Stimulated activated CD8-positive, alpha-beta memory T cell treated with anti-CD3 and anti-CD28 coated beads, Interleukin-4, amount 100 ng/mL, for 48 hours (primary cell): ENCODE measurements at regions not wholly inside any gene's neighbourhood (a gene's known extent, or its start where the extent isn't known, plus 50 kb on each side); places are given as distances from the start of the nearest gene placed in this dataset.
"Not testable (repeated sequence)": the region's sequence is repeated elsewhere in the genome, so short reads cannot be mapped to it uniquely, and the experiment has no call there.

Experiments used
- DNase-seq: peaks from one replicate; pipeline ENCODE4 v3.0.0-alpha.2; 2020

DNA sequence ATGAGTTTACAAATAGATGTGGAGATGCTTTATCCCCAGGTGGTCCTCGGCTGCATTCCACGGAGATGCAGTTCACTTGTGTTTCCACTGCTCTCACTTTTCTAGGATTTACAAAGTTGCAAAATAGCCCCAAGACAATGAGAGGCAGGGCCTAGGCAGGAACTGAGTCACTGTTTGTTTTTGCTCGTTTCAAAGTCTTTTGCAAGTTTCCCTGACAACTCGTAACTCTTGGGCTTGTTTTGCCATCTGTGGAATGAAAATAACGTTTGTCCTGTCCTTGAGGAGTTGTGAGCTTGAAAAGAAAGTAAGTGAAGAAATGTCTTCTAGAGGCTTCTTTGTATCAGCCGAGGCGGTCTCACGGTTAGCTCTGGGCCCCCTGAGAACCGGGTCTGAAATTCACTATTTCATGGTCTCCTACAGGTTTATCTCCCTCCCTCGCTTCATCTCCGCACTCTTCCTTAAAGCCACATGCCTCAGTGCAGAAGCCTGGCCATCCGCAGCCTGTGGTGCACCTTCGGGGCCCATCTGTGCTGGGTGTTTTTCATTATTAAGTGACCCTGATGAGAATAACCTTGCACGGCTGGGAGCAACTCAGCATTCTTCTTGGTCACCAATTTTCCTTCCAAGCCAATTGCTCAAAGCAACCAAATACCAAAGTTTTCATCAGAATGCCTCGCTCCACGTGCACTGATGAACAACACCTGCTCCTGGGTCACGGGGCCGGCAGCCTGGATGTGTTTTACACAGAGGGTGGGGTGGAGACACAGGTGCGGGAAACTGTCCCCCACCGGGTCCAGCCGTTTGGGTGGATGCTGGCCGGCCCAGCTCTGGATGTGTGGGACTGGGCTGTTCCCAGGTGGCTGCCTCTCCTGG, 172.4 kb downstream of the LAT start:
- not testable (repeated sequence) for DNase-seq

DNA sequence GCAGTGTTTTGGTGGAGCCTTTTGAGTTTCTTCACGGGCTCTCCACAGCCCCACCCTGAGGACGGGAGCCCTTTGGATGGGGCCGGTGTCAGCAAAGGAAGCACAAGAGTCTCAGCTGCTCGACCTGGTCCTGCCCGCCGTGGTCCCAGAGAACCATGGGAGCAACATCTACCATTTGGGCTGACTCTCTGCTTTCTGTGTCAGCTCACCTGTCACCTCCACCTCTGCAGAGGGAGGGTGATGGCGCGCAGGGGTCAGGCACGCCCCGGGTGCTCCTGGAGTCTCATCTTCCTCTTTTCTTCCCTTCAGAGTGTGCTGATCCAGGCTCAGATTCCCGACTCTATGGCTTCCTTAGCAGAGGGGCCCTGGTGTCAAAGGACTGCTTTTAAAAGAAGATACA, 171.7 kb downstream of the LAT start:
- no peak for DNase-seq

DNA sequence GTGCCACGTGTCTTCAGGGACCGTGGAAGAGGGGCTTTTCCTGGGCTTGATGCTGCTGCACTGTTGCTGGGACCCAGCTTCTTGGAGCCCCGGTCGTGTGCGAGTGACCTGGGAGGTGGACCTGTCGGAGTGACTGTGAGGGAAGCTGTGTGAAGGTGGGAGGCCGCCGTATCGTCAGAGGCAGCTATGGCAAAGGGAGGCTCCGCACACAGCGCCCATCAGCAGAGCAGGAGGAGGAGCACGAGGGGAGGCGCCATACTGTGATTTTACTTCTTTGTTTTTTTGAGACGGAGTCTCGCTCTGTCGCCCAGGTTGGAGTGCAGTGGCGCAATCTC, 171.0 kb downstream of the LAT start:
- DNase-seq, result not testable (repeated sequence)

DNA sequence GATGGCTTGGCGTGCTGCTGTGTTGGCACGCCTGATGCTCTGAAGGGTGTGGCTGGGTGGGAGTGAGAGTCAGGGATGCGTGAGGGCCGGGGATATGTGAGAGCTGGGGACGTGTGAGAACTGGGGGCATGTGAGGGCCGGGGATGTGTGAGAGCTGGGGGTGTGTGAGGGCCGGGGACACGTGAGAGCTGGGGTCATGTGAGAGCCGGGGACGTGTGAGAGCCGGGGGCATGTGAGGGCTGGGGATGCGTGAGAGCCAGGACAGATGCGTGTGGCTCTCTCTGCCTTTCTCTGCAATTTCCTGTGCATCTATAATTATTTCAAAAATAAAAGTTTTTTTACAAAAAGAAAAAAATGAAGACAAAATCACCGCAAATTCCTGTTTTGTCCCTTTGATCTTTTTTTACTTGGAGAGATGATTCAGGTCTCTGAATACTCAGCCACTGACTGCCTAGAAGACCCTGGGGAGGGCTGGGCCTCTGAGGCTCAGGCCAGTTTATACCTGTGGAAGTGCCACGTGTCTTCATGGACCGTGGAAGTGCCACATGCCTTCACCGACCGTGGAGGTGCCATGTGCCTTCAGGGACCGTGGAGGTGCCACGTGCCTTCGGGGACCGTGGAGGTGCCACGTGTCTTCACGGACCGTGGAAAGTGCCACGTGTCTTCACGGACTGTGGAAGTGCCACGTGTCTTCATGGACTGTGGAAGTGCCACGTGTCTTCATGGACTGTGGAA, 170.4 kb downstream of the LAT start:
- not testable (repeated sequence) for DNase-seq

DNA sequence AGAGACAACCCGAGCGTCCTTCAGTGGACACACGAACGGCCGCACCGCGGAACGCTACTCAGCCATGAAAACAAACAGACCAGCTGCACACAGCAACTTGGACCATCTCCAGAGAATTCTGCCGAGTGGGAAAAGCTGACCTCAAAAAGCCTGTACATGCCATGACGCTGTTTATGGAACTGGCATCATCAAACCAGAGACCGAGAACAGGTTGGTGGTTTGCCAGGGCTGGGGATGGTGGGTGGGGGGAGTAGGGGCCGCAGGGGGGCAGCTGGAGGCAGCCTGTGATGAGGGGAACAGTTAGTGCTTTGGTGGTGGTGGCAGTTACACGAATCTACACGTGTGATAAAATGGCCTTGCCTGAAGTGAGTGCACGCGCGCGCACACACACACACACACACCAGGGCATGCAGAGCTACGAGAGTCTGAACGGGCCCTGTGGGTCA, 169.8 kb downstream of the LAT start:
- no peak for DNase-seq

DNA sequence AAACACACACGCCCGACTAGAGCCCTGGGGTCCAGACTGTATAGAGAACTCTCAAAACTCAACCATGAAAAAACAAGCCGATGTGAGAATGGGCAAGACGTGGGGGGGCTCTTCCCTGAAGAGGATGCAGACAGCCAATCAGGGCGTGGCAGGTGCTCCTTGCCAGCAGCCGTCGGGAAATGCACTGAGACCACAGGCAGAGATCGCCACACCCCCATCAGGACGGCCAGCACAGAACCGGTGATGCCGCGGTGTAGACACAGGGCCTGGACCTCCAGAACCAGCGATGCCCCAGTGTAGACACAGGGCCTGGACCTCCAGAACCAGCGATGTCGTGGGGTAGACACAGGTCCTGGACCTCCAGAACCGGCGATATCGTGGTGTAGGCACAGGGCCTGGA, 169.2 kb downstream of the LAT start:
- DNase-seq, result no peak

DNA sequence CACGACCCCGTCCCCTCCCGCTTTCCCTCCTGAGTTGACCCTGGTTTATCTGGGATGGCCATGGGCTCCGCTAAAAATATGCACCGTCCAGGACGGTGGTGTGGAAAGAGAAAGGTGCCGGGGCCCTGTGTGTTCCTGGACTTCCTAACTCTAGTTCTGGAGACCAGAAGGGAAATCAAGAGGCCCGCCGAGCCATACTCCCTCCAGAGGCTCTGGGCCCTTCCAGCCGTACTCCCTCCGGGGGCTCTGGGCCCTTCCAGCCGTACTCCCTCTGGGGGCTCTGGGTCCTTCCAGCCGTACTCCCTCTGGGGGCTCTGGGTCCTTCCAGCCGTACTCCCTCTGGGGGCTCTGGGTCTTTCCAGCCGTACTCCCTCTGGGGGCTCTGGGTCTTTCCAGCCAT, 168.5 kb downstream of the LAT start:
- not testable (repeated sequence) for DNase-seq

DNA sequence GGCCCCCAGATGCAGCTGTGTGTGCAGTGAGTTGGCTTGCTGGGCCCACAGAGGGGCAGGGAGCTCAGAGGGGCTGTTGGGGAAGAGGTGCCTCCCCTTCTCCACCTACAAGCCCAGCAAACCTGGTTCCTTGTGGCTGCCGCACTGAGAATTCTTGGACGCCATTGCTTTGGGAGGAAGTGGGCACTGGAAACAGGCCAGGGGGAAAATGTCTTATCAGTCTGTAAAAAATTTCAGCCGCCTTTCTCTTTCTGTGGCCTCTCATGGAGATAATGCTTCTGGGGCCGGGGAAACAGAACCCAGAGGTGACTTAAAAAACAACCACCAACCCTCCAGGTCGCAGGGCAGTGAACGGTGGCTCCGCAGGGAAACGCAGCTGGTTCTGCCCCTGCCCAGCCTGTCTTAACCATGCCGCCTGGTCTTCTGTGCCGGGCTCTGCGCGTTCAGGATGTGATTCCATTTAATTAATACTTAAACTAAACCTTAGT, 167.7 kb downstream of the LAT start:
- not testable (repeated sequence) for DNase-seq

DNA sequence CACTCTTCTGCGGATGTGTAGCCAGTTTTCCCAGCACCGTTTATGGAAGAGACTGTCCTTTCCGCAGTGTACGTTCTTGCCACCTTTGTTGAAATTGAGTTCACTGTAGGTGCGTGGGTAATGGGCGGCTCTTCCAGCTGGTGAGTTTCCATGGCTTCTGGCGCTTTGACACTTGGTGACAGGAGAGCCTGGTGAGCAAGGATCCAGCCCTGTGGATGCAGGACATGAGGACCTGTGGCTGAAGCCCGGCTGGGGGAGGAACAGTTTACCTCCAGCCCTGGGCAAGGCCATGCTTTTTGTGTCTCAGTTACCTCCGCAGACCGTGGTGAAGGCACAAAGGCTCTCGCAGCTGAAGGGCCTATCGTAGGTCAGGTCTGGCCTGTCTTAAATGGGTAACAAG, 166.5 kb downstream of the LAT start:
- no peak for DNase-seq

DNA sequence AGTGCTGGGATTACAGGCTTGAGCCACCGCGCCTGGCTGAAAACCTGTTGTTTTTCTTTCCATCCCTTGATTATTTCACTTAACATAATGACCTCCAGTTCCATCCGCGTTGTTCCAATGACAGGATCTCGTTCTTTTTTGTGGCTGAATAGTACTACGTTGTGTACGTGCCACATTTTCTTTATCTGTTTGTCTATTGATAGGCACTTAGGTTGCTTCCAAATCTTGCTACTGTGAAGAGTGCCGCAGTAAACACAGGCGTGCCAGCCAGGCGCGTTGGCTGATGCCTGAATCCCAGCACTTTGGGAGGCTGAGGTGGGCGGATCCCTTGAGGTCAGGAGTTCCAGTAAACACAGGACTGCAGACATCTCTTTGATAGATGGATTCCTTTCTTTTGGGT, 165.1 kb downstream of the LAT start:
- DNase-seq, result not testable (repeated sequence)

DNA sequence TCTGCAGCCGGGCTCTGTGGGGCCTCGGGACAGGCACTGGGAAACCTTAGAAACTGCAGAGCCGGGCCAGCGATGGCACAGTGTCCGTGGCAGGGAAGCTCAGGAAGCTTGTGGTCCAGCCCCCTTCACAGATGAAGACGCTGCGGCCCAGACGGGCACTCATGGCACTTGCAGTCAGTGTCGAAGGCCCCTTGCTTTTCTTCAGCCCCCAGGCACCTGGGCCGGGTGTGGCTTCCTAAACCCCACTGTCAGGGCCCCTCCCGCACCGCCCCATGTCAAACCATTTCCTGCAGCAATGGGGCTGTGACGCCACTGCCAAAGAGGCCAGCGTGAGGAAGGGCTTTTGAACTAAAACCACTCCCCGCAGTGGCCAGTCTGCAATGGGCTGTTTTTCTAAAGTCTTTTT, 164.0 kb downstream of the LAT start:
- peak; percentile 61 for DNase-seq

DNA sequence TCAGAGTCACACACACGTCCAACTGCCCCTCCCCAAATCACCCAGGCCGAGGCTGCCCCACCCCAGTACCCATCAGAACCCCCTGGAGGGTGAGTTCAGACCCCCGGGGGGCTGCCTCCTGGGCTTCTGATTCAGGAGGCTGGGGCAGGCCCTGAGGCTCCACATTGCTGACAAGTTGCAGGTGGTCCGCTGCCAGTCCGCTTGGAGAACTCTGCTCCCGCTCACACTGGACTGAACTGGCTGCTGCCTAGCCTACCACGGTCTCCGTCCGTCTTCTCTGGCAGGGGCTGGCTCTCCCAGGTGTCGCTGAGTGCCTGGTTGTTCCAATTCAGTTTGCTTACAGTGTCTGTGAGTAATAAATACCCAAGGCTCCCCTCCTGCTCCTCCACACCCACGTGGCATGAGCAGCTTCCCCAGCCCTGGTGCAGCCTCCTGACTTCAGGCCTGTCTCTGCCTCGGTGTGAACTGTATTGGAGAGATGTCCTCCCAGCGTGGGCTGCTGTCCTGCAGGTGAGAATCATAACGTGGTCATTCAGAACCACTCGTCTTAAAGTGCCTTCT, 163.4 kb downstream of the LAT start:
- peak; percentile 56 for DNase-seq

DNA sequence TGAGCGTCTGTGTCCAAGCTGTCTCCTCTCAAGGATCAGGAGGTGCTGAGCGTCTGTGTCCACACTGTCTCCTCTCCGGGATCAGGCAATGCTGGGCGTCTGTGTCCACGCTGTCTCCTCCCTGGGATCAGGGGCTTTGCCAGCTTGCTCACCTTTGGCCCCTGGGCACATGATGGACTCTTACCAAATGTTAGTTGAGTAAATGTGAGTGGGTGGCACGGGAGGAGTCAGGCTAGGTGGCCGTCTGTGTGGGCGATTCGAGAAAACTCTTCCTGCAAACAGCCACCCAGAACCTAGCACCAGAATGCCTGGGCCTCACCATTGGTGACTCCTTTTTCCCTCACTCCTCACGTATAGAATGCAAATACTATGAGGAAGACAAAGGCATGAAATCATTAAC, 162.9 kb downstream of the LAT start:
- DNase-seq, result not testable (repeated sequence)

DNA sequence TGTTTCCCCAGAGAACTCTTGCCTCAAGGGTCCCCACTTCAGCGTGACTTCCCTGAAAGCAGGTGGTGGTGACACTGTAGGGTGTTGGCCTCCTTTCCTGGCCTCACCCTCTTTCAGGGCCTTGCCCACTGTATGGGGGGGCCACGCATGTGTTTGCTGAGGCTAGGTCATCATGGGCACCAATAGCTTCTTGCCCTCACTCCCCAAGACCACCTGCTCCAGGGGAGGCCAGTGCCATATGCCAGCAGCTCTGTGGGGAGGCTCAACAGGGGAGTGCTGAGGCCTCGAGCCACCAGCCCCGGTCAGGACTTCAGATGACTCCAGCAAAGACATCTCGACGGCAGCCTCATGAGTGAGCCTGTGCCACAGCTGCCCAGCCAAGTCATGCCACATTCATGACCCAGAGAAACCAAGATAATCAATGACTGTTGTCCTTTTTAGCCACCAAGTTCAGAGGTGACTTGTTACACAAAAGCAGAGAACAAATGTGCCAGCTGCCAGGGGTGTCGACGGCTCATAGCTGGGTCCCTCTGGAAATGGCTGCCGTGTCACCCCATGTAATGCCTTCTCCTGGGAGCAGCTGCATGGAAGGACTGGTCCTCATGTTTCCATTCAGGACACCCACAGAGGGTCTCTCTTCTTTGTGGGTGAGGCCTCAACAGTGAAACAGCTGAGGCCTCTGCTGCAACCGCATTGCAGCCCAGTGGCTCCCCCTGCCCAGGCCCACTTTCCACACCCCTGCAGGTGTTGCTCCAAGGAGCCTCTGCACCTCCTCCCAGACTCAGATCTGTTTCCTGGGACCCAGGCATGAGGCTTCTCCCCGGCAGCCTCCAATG, 162.2 kb downstream of the LAT start:
- DNase-seq, result not testable (repeated sequence)

DNA sequence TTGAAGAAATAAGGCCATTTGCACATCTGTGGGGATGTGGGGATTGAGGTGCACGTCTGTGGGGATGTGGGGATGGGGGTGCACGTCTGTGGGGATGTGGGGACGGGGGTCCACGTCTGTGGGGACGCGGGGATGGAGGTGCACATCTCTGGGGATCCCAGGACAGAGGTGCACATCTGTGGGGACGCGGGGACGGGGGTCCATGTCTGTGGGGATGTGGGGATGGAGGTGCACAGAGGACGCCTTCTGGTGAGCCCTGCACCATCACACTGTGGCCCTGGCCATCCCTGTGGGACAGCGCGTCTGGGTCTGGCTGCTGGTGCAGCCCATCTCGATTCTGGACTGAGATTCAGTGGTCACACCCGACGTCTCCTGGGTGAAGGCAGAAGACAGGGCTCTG, 161.4 kb downstream of the LAT start:
- DNase-seq, result no peak

DNA sequence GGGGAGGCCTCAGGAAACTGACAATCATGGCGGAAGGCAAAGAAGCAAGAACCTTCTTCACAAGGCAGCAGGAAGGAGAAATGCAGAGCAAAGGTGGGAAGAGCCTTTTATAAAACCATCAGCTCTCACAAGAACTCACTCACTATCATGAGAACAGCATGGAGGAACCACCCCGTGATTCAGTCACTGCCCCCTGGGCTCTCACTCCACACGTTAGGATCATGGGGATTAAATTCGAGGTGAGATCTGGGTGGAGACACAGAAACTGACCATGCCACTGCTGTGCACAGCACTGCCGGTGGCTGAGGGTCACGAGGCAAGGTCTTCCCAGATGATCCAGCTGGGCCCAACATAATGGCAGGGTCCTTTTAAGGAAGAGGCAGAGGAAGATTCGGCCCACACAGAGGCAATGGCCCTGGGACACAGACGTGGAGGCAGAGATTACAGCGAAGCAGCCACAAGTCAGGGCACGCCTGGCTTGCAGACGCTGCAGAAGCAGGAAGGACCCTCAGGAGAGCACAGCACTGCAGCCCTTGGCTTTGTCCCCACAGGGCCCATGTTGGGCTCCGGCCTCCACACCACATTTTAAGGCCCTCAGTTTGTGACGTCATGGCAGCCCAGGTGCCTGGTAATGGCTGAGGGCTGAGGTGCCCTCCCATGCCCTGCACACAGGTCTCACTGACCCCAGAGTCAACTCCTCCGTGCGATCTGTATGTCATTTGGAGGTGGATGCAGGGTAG, 160.8 kb downstream of the LAT start:
- not testable (repeated sequence) for DNase-seq

DNA sequence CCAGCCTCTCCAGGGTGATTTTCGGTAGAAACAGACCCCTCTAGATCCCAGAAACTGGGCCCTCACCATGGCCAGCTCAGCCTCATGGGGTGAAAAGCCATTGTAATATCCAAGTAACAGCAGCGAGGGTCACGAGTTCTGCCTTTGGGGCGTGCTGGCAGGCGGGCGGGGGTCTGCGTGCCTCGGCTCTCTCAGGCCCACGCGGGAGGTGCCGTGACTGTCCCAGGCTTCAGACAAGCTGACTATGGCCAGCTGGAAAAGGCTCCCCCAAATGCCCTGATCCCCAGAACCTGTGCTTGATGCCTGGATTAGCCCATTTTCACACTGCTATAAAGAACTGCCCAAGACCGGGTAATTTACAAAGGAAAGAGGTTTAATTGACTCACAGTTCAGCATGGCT, 160.2 kb downstream of the LAT start:
- not testable (repeated sequence) for DNase-seq

DNA sequence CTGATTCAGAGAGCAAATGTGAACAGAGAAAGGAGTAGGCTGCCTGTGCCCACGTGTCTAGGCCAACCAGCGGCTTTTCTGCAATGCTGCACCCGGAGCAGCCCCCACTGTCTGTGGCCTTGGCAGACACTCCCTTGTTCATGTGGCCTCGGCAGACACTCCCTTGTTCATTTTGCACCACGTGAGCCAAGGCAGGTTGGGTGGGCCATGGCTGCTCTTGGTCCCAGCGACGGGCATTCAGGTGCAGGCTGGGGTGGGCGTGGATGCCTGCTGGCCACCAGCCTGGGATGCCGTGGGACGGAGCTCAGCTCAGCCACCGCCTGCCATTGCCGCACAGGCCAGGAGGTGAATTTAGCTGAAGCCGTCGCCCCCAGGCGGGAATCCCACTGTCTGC, 159.8 kb downstream of the LAT start:
- not testable (repeated sequence) for DNase-seq

DNA sequence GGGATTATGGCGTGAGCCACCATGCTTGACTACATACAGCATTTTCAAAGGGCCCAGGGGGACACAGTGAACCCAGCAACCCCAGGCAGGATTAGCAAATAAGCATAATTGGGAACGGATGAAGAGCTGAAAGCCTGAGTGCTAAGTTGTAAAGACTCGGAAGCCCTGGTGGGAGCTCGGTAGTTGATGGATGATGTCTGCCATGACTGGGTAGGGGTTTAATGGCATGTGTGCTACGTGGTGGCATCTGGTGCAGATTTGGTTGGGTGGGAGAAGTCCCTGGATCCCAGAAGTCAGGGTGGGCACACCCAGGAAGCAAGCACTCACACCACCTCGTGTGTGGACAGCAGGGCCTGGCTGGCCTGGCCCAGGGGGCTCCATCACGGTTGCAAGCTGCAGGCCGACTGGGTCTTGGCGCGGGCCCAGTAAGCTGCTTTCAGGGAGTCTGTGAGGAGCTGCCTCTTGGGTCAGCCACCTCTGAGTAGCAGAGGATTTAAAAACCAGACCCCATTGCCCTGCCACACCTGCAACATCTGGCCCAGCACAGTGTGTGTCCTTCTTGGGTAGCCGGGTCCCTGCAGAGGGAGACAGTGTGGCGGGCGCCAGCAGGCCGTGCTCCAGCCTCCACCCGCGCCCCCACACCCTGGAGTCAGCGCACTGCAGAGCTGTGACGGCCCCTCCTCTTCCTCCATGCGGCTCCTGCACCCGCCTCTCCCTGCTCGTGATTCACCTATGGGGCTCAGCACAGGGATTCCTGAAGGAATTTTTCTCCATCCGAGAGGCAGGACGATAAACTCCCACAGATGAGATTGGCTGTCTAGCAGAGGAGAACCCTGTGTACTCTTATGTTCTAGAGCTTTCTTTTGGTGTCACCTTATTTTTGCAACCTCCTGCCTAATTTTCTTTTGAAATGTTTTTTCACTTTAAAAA, 159.2 kb downstream of the LAT start:
- not testable (repeated sequence) for DNase-seq

DNA sequence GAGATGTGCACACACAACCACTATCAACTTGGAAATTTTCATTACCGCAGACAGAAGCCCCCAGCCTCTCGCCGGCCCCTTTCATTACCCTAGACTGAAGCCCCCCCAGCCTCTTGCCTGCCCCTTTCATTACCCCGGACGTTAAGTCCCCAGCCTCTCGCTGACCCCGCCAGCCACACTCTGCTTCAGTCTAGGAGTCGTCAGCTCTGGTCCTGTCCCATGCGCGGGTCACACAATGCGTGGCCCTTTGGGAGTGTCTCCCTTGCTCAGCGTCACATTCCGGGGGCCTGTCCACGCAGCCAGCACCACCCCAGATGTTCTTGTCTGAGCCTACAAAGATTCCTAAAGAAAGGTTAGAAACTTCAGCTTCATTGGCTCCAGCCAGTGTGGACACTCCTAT, 157.7 kb downstream of the LAT start:
- not testable (repeated sequence) for DNase-seq
